Bone marrow (tissue), 2 donors: ENCODE measurements at regions not wholly inside any gene's neighbourhood (a gene's known extent, or its start where the extent isn't known, plus 50 kb on each side); places are given as distances from the start of the nearest gene placed in this dataset.

Source experiments
- DNase-seq, 2 donors: peaks; one replicate each; lab custom pipeline; 2025; lab: John Stamatoyannopoulos, UW

DNA sequence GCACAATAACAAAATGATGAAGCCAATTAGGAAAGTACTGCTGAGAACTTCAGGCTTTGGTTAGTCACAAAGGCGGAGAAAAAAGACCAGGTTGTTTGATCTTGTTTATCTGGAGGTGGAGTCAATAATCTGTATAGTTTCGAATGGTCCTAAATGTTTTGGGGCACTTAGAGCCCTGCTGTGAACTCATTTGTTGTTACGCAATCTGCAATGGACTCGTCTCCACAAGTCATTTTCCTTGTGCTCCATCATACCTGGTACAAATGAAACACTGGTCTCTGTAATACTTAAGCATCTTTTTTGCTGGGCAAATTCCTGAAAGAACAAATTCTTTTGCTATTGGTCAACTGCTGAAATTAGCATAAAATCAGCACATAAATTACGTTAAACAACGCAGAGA, 430.5 kb downstream of the GATA3 start:
- DNase-seq: no peak

DNA sequence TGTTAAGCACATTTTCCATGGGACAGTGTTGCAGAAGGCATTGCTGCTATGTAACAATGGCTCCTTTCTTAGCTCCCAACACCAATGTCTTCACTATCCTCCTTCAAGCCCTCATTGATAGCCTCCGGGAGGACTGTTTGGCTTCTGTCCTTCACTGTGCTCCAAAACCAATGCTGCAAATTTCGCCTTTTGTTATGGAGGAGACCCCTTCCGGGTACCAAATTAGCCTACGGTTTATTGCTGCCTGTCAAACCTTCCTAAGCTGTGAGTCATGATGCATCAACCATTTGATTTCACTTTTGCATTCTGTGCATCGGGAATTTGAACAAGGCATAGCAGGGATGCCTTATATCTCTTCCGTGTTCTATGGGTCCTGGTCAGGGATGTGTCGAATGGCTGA, 432.9 kb downstream of the GATA3 start:
- DNase-seq: no peak

DNA sequence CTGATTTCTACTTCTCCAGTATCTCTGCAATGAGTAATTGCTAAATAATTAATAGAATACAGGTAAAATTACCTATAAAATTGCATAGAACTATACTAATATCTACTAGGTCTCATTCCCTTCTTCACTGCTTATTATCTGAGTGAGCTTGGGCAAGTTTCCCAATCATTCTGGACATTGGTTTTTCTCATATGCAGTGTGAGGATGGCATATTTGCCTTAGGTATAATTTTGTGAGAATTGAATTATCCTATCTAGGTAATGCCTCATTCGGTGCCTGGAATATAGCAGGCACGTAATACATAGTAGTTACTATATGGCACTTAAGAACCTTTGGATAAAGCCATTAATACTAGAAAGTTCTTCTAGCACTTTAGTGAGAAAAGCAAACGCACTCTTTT, 434.7 kb downstream of the GATA3 start:
- no peak for DNase-seq

DNA sequence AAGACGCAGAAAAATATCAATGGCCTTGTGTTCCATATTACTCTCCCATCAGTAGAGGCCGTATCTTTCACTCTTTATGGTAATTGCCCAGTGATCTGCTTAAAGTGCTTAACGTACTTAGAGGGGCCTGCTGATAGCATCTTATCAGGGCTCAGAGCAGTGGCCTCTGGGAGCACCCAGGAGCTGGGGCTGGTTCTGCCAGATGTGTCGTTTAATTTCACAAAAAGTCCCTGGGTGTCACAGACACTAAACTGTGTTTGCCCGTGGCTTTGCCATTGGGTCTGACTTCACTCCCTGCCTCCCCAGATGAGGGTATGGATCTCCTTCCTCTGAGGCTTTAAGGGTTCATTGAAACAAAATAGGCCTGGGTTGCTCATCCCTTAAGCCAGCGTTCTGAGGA, 435.3 kb downstream of the GATA3 start:
- no peak for DNase-seq

DNA sequence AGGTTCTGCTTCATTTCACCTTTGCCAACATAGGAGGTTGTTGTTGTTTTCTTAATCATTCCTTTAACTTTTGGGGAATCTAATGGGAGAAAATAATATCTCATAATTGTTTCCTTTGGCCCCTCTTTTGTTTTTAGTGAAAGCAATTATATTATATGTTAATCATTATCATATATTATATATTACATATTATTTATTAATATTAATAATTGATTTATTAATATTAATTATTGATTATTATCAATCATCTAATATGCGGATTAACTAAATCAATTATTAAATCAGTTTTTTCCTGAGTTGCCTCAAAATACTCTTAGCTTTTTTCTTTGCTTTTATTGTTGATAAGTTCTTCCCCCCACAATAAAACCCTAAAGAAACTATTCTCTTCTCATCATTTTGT, 443.8 kb downstream of the GATA3 start:
- DNase-seq: no peak

DNA sequence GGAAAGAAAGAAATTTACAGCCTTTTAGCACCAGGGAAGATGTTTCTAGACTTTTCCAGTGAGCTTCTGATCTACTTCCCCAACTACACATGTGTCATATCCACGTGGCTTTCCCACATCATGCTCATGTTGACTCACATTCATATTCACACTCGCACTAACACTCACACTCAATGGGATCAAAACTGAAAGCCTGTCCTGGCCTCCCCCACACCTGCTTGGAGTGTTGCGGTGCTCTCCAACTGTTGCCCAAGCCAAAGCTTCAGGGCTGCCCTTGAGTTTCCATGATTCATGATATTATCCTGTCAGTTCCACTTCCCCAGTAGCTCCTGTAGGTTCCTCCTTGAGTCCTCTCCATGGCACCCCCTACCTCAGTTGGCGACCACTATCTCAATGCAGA, 444.4 kb downstream of the GATA3 start:
- no peak for DNase-seq

DNA sequence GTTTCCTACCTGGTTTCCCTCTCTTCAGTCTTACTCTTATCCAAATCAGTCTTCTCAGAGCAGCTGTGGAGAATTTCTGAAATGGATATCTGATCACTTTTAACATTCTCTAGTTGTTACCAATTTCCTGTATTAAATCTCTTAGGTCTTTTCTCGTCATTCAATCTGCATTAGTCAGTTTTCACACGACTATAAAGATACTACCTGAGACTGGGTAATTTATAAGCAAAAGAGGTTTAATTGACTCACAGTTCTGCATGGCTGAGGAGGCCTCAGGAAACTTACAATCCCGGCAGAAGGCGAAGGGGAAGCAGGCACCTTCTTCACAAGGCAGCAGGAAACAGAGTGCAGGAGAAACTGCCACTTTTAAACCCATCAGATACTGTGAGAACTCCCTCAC, 444.8 kb downstream of the GATA3 start:
- no peak for DNase-seq

DNA sequence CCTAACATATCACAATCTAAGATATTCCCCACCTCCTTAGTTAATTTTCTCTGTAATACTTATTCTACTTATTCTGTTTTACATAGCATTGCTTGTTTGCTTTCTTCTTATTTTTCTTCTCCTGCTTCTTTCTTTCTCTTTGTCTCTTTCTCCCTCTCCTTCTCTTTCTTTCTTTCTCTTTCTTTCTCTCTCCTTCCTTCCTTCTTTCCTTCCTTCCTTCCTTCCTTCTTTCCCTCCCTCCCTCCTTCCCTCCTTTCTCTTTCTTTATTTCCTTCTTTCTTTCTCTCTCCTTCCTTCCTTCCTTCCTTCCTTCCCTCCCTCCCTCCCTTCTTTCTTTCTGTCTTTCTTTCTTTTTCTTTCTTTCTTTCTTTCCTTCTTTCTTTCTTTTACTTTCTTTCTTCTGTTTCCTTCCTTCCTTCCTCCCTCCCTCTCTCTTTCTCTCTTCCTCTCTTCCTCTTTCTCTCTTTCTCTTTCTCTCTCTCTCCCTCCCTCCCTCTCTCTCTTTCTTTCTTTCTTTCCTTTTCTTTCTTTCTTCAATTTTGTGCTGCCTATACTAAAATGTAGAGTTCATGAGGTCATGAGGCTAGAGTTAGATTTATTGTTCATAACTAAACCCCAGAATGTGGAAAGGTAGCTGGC, 445.4 kb downstream of the GATA3 start:
- no peak for DNase-seq

DNA sequence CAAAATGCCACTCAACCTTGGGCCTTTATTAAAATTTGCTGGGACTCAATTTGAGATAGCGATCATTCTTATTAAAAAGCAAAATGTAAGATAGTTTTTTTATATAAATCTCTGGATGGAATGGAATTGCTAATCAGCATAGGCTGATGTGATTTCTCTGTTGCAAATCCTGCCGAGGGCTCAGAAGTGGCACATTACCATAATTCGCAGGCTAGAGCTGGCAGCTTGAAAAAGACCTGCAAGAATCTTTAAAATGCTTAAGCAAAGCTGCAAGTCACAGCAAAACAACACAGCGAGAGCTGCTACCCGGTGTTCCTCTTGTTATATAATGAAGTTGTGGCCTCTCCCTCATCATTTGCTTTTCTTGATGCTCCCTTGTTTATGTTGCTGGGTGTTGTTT, 448.1 kb downstream of the GATA3 start:
- no peak for DNase-seq

DNA sequence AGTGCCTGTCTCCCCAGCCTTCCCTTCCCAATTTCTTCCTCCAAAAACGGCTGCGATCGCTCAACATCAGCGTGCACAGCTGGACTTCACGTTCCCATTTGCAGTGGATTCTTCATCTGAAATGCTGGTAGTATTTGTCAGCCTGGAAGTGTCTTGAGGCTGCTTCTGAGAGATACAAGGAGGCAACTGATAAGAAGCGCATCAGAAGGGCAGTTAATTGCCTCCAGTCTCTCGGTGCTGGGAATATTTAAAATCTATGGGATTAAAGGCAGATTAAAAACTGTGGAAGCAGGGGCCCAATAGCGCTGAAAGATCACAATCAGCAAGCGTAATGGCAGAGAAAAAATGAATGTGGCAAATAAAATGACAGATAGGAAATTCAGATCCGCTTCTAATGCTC, 450.0 kb downstream of the GATA3 start:
- no peak for DNase-seq

DNA sequence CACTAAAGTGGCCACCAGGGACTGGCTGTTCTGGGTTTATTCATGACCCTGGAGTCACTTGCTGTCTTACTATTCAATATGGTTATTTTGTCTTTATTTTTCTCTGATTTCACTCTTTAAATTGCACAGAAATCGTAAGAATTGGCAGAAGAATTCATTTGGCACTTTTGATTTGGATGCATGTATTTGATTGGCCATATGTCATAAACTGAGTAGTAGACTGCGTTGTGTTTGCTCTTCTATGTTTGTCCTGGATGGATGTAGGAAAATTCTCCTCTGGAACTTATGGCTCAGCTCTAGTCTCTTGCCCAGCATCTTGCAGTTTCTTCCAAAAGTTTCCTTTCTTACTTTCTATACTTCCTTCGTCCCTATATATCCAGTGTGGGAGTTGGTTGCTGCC, 452.7 kb downstream of the GATA3 start:
- no peak for DNase-seq

DNA sequence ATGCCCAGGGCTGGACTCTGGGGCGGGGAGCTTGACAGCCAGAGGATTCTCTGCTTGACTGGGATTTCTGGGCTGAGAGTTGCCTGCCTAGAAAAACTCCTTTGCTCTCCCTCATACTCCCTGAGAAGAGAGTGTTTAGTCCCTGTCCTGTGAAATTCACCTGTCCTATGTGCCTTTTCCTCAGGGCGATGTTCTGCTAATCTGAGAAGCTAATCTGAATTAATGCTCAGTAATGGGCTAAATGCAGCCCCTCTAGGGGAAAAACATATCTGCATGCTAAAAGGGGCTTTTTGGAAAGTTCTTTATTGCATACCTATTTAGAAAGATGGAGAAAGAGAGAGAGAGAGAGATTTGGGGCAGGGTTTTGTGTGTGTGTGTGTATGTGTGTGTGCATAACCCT, 454.4 kb downstream of the GATA3 start:
- DNase-seq: no peak

DNA sequence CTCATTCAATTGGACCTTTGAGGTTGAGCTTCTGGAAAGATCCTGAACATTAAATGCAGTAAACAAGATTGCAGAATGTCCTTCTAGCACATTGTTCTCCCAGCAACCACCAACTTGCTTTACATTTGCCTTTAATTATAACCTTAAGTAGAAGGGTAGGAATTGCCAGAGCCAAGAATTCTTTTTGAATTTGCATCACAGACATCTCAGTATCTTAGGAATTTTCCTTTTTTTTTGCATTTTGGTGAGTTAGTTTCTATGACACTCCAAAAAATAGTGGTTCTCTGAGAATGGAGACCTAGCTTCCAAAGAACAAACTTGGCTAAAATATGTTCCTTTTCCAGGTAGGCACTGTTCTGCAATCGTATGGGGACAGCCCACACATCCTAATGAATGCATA, 456.0 kb downstream of the GATA3 start:
- no peak for DNase-seq

DNA sequence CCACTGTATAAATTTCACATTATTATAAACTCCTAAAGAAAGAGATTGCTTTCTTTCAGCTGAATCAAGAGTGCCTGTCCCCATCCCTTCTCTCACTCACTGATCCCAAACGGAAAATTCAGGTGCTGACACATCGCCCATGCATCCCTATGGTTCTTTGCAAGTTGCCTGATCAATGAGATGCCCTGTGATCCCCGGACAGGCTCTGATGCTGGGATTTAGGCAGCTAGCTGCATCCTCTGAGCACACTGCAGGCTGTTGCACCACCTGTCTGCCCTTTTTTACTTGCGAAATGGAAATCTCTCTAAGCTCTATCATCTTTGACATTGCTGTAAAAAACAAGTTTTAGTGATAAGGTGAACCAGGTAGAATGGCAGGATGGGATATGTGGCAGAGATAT, 456.5 kb downstream of the GATA3 start:
- no peak for DNase-seq

DNA sequence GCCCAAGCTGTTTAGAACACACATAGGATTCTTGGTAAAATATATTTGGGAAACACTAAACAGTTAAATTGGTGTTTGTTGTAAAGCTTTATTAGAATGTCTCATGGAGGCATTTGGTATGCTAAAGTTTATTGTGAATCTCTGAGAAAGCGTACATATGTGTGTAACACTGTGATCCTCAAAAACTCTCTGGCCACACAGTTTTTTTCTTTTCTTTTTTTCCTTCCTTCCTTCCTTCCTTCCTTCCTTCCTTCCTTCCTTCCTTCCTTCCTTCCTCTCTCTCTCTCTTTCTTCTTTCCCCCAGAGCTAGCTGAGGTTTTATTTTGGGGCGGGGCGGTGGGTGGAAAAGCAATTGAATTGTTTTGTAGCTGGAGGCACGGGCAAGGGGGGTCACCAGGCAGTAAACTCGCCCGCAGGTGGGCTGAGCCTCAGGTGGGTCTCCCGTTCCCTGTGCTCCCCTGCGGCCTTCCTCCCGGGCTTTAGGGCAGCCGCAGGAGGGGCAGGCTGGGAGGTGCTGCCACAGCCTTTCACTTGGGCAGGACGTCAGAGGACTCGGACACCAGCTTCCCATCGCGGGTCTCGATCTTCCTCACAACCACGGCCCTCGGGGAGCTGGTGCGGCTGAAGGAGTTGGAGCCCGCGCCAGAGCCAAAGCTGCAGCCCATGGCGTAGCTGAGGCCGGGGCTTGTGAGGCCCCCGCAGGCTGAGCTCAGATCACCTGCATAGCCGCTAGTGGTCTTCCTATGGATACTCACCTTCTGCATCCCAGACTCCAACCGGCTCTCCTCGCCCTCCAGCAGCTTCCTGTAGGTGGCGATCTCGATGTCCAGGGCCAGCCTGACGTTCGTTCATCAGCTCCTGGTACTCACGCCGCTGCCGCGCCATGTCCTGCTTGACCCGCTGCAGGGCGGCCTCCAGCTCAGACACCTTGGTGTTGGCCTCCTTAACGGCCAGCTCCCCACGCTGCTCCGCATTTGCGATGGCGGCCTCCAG, 459.0 kb downstream of the GATA3 start:
- DNase-seq: no peak

DNA sequence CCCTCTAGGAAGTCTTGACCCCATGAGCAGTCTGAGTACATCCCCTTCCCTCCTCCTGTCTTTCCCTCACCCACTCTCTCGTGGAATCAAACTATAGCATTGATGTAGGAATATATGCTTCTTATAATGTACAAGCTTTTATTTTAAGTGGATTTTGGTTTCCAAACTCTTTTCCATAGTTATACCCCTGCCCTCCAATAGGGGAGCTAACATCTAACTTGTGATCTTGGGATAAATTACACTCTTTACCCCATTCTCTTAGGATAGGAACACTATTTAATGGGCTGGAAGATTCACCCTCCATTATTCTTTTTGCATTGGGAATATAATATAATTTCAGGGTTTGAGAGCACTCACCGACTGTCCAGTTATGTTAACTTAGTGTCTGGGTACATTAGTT, 465.9 kb downstream of the GATA3 start:
- DNase-seq: no peak

DNA sequence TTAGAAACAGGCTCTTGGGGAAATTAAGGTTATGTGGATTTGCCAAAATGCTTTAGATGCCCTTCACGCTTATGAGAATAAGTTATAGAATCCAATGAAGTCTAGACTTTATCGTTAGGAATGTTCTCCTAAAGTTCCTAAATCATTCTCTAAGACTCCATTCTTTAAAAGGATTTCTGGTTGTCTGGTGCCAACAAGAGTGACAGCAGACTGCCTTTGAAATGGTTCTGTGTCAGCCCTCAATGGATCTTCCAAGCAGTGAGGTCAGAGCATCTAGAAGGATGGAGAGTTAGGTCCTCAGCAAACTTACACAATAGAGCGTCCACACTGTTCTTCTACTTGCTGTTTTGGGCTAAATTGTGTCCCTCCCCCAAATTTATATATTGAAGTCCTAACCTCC, 473.3 kb downstream of the GATA3 start:
- no peak for DNase-seq

DNA sequence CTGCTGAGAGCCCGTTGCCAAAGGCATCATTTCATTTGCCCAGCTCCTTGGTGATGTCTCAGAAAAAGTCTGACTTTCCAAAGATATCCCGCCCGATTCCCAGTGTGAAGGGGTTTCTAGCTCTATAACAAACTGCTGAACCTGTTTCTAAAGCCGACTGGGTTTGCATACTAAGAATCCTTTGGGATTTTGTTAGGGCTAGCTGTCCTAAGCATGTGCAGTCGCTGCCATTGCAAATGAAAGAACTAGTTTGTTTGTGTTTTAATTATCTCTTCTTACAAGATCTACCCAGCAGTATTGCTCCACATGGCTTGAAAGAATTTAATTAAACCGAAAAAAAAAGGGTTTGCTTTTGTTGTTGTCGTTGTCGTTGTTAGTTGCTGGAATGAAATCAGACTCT, 476.6 kb downstream of the GATA3 start:
- no peak for DNase-seq

DNA sequence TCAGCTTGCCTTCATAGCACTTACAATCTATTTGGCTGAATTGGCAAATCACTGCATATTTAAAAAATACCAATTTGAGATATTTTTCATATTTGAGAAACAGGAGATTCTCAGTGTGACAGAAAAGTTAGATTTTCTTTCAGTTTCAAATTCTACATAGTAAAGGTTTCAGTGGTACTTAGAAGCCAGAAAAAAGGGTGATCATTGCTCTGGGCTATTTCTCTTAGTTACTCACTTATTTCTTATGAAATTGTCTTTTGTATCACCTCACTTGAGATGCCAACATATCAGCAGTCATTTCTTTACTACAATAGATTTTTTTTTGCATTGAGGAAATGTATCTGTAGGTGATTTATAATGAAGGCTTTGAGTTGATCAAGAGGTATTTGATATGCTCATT, 478.2 kb downstream of the GATA3 start:
- no peak for DNase-seq

DNA sequence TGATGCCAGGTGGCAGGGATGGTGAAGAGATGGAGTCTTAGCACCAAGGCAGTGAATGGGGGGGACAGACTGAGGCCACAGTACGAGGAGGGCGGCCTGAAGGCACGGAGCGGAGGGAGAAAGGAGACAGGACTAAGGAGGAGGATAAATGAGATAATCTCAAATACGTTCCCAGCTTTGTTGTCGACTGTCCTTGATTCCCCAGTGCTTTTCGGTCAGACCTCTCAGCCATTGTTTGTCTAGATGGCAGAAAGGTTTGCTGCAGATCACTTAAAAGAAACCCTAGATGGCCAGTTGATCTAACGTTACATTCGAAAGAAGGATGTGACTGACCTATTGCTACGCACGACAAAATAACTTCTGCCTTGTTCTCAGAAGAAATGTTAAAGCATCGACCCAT, 479.0 kb downstream of the GATA3 start:
- no peak for DNase-seq

DNA sequence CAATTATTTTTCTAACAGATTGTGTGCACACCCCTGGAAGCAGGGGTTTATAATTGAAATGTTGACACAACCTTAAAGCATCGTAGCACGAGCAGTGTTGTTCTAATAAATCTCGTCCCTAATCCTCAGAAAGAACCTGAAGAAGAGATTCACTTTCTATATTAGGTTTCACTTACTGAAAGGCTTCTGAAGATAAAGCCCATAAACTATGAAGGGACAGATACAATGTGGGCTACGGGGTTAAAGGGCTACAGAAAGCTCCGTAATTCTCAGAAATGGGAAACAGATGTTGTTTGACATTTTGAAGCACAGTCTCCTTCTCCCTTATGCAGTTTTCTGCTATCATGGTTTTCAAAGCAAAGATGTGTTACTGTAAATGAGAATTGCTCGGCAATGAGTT, 479.6 kb downstream of the GATA3 start:
- no peak for DNase-seq

DNA sequence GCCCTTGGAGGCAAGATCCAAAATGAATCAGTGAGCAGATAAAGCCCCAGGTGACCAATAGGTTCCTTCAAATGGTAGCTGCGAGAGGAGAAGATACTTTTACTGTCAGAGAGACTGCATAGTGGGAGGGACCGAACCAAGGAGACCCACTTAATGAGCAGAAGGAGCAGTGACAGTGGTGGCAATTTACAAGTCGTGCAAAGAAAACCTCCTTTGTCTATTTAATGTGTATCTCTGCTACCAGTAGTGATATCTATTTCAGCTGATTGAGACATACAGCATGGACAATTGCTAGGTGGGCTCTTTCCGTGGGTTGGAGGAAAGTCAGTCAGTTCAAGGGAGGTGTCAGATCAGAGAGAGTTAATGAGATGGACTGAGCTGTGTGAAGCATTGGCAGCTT, 480.4 kb downstream of the GATA3 start:
- no peak for DNase-seq

DNA sequence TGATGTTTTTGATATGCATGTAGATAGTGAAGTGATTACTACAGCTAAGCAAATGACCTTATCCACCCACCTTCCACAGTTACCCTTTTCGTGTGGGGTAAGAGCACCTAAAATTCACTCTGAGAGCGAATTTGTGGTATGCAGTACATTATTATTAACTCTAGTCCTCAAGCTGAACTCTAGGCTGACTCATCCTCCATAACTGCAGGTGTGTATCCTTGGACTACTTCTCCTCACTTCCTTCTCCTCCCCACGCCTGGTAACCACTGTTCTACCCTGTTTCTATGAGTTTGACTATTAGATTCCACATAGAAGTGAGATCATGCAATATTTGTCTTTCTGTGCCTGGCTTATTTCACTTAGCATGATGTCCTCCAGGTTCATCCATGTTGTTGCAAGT, 484.6 kb downstream of the GATA3 start:
- no peak for DNase-seq
